Breast epithelium (tissue), 4 donors: ENCODE measurements at regions not wholly inside any gene's neighbourhood (a gene's known extent, or its start where the extent isn't known, plus 50 kb on each side); places are given as distances from the start of the nearest gene placed in this dataset.

ENCODE experiments used
- DNase-seq, 2 donors: peaks; one replicate each; pipeline ENCODE4 v3.0.0-alpha.2; 2019; ENCODE audit warnings: low spot score in 2 of 2
- H3K27ac ChIP-seq, 2 donors: fragments of 200-600 bp; sonication (generic) in 1 of 2; one replicate each; pipeline ENCODE4 v1.5.1; 2016 to 2019; ENCODE audit warnings: mild to moderate bottlenecking in 1 of 2
- H3K27me3 ChIP-seq, 2 donors: fragments of 200-600 bp; sonication (generic) in 1 of 2; one replicate each; pipeline versions ENCODE4 v1.5.1 to v1.6.0; 2017 to 2019; ENCODE audit warnings: control low read depth in 1 of 2, mild to moderate bottlenecking in 1 of 2
- H3K36me3 ChIP-seq: fragments of 200-600 bp; one replicate; pipeline ENCODE4 v1.5.1; 2019
- H3K4me1 ChIP-seq, 2 donors: fragments of 200-600 bp; sonication (generic); one replicate each; pipeline ENCODE4 v1.5.1; 2016 to 2019; ENCODE audit warnings: control low read depth in 1 of 2
- H3K4me3 ChIP-seq, 3 donors: fragments of 200-600 bp; sonication (generic); 1 replicate in 2 of 3; 2 replicates in 1 of 3; pipeline ENCODE4 v1.5.1; 2016 to 2019; ENCODE audit warnings: mild to moderate bottlenecking in 3 of 3, moderate library complexity in 2 of 3
- H3K9me3 ChIP-seq, 2 donors: fragments of 200-600 bp; sonication (generic) in 1 of 2; one replicate each; pipeline ENCODE4 v1.5.1; 2016 to 2019; ENCODE audit warnings: control low read depth in 1 of 2
- POLR2A ChIP-seq: fragments of 450-650 bp; IDR thresholded peaks from one replicate; pipeline ENCODE4 v1.6.1; 2016; ENCODE audit warnings: antibody characterized with exemption, mild to moderate bottlenecking, moderate library complexity
- POLR2AphosphoS5 ChIP-seq, 3 donors: sonication (generic); formaldehyde crosslinking; IDR thresholded peaks; one replicate each; pipeline ENCODE4 v1.6.1; 2017; ENCODE audit warnings: antibody characterized with exemption in 3 of 3
- intact Hi-C: fragments of 100-400 bp; cut with DNase I; formaldehyde crosslinking; loops from one replicate; pipeline ENCODE4 v1.15.1; 2023; ENCODE audit warnings: low total_unique reads
- TF ChIP-seq, protein P1 (sequence below), 3 donors: fragments of 450-650 bp; IDR thresholded peaks; one replicate each; pipeline ENCODE4 v1.5.1; 2016 to 2017; ENCODE audit warnings: antibody characterized with exemption in 3 of 3, mild to moderate bottlenecking in 3 of 3, moderate library complexity in 3 of 3

- no peaks in the 10 kb centered on the region for H3K27me3 ChIP-seq
- H3K4me1 ChIP-seq = no peaks in the 10 kb centered on the region
- no peak overlapping the region for H3K4me3 ChIP-seq
- no peaks in the 10 kb centered on the region for H3K36me3 ChIP-seq
- intact Hi-C loops = no loop called here
- H3K9me3 ChIP-seq = no peaks in the 10 kb centered on the region
- TF ChIP-seq POLR2A = no peak
- TF ChIP-seq, protein P1, sequence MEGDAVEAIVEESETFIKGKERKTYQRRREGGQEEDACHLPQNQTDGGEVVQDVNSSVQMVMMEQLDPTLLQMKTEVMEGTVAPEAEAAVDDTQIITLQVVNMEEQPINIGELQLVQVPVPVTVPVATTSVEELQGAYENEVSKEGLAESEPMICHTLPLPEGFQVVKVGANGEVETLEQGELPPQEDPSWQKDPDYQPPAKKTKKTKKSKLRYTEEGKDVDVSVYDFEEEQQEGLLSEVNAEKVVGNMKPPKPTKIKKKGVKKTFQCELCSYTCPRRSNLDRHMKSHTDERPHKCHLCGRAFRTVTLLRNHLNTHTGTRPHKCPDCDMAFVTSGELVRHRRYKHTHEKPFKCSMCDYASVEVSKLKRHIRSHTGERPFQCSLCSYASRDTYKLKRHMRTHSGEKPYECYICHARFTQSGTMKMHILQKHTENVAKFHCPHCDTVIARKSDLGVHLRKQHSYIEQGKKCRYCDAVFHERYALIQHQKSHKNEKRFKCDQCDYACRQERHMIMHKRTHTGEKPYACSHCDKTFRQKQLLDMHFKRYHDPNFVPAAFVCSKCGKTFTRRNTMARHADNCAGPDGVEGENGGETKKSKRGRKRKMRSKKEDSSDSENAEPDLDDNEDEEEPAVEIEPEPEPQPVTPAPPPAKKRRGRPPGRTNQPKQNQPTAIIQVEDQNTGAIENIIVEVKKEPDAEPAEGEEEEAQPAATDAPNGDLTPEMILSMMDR (IDR thresholded peaks at IDR 0.05) = no peak
- DNase-seq = no peak
- H3K27ac ChIP-seq = no peak overlapping the region
Observed at GRCh38 chr2:67076239-67076624, 320.9 kb upstream of the ETAA1 start.

- Histone ChIP-seq H3K4me1 (no peaks in the 10 kb centered on the region), H3K36me3 (no peaks in the 10 kb centered on the region), H3K4me3 (no peak overlapping the region), H3K27ac (no peak overlapping the region), H3K27me3 (no peaks in the 10 kb centered on the region), H3K9me3 (no peaks in the 10 kb centered on the region)
- intact Hi-C loops = no loop called here
- DNase-seq = no peak
- TF ChIP-seq, protein P1 (IDR thresholded peaks at IDR 0.05) = no peak
- no peak for TF ChIP-seq POLR2A
- no peak for TF ChIP-seq POLR2AphosphoS5 (IDR thresholded peaks at IDR 0.05)
Observed at GRCh38 chr2:67079729-67080128, 317.4 kb upstream of the ETAA1 start.

DNA sequence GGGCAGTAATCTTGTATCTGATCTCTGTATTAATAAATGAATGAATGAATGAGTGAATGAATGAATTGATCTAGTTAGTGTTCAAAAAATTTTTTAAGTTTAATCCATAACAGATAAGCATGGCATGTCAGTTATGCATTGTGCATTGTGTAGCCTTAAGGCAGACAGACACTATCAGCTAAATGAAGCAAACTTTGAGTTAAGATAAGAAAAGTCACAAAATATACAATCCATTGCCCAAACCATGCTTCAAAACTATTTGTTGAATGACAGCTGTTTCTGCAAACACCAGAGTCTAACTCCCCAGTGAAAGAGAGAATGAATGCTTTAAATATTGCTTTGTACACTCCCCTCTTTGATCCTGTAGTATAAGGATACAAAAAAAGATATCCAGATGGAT, 314.3 kb upstream of the ETAA1 start:
- no peak for DNase-seq
- intact Hi-C loops = no loop called here

GRCh38 chr2:67083951-67084350, 313.2 kb upstream of the ETAA1 start:
- Histone ChIP-seq H3K9me3 (no peaks in the 10 kb centered on the region), H3K4me3 (no peak overlapping the region), H3K27ac (no peak overlapping the region), H3K4me1 (no peaks in the 10 kb centered on the region), H3K27me3 (no peaks in the 10 kb centered on the region), H3K36me3 (no peaks in the 10 kb centered on the region)
- no peak for DNase-seq
- no peak for TF ChIP-seq POLR2AphosphoS5 (IDR thresholded peaks at IDR 0.05)
- TF ChIP-seq, protein P1 (IDR thresholded peaks at IDR 0.05) = no peak
- intact Hi-C loops = no loop called here

More for the DNA sequence above, 314.3 kb upstream of the ETAA1 start:
- Histone ChIP-seq H3K9me3 (no peaks in the 10 kb centered on the region), H3K27me3 (no peaks in the 10 kb centered on the region), H3K4me3 (no peak overlapping the region), H3K27ac (no peak overlapping the region), H3K36me3 (no peaks in the 10 kb centered on the region), H3K4me1 (no peaks in the 10 kb centered on the region)
- TF ChIP-seq, protein P1 (IDR thresholded peaks at IDR 0.05) = no peak

DNA sequence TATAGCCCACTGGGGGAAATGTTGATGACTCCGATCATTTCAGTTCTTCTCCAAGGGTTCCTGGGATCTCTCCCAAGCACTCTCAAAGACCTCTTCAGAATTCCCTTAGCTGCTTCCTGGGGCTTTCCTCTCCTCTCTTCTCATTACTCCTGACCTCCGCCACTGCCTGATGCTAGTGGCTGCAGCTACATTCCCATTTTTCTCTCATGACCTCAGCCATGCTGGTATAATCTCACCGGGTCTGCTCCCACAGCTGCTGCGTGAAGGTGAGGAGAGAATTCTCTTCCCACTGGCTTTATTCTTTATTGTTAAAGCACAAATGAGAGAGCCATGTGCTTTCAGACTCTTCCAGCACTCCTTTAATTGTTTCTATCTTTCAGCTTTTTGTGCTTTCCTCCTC, 312.0 kb upstream of the ETAA1 start:
- H3K4me3 ChIP-seq = no peak overlapping the region
- no peaks in the 10 kb centered on the region for H3K4me1 ChIP-seq
- H3K9me3 ChIP-seq = no peaks in the 10 kb centered on the region
- no peaks in the 10 kb centered on the region for H3K27me3 ChIP-seq
- TF ChIP-seq, protein P1 (IDR thresholded peaks at IDR 0.05) = no peak
- TF ChIP-seq POLR2AphosphoS5 (IDR thresholded peaks at IDR 0.05) (no peak), POLR2A (no peak)
- intact Hi-C loops = no loop called here
- no peak for DNase-seq
- no peak overlapping the region for H3K27ac ChIP-seq
- no peaks in the 10 kb centered on the region for H3K36me3 ChIP-seq
